ENCODE measurements at regions not wholly inside any gene's neighbourhood (a gene's known extent, or its start where the extent isn't known, plus 50 kb on each side); places are given as distances from the start of the nearest gene placed in this dataset.

- Histone ChIP-seq H3K27me3 (ENCODE audit: insufficient read depth, low read length) (no peaks in the 10 kb centered on the region), H3K4me1 (ENCODE audit: insufficient read depth, low read length) (no peaks in the 10 kb centered on the region), H3K4me2 (ENCODE audit: insufficient read depth, low read length) (no peak overlapping the region), H3K27ac (ENCODE audit: low read depth, low read length) (no peak overlapping the region), H3K4me3 (ENCODE audit: insufficient read depth, low read length) (no peak overlapping the region), H3K36me3 (ENCODE audit: insufficient read depth, low read length) (no peaks in the 10 kb centered on the region), H2AFZ (ENCODE audit: low read length) (no peak overlapping the region), H3K79me2 (ENCODE audit: insufficient read depth, low read length) (no peaks in the 10 kb centered on the region), H3K9me3 (ENCODE audit: low read depth, low read length) (no peaks in the 10 kb centered on the region), H4K20me1 (ENCODE audit: insufficient read depth, low read length) (no peaks in the 10 kb centered on the region)
- TF ChIP-seq CTCF (IDR thresholded peaks at IDR 0.05; ENCODE audit: extremely low read depth, low read depth, low read length), result no peak
- DNase-seq (ENCODE audit: insufficient read length, low spot score, missing footprints), result no peak
Observed at GRCh38 chr1:195773931-195774330, 834.3 kb downstream of the KCNT2 start.

GRCh38 chr1:195769461-195769860 is 838.8 kb downstream of the KCNT2 start:
- H4K20me1 ChIP-seq (ENCODE audit: insufficient read depth, low read length), result no peaks in the 10 kb centered on the region
- H3K79me2 ChIP-seq (ENCODE audit: insufficient read depth, low read length), result no peaks in the 10 kb centered on the region
- no peak for TF ChIP-seq CTCF (IDR thresholded peaks at IDR 0.05; ENCODE audit: extremely low read depth, low read depth, low read length)
- H3K27ac ChIP-seq (ENCODE audit: low read depth, low read length), result no peak overlapping the region
- no peak overlapping the region for H3K4me3 ChIP-seq (ENCODE audit: insufficient read depth, low read length)
- no peaks in the 10 kb centered on the region for H3K36me3 ChIP-seq (ENCODE audit: insufficient read depth, low read length)
- no peaks in the 10 kb centered on the region for H3K9me3 ChIP-seq (ENCODE audit: low read depth, low read length)
- H3K27me3 ChIP-seq (ENCODE audit: insufficient read depth, low read length), result no peaks in the 10 kb centered on the region
- H3K4me1 ChIP-seq (ENCODE audit: insufficient read depth, low read length), result no peaks in the 10 kb centered on the region
- no peak overlapping the region for H3K4me2 ChIP-seq (ENCODE audit: insufficient read depth, low read length)
- DNase-seq (ENCODE audit: insufficient read length, low spot score, missing footprints), result no peak
- no peak overlapping the region for H2AFZ ChIP-seq (ENCODE audit: low read length)

GRCh38 chr1:195768936-195769335 is 839.3 kb downstream of the KCNT2 start:
- Histone ChIP-seq H3K9me3 (ENCODE audit: low read depth, low read length) (no peaks in the 10 kb centered on the region), H3K27ac (ENCODE audit: low read depth, low read length) (no peak overlapping the region), H3K4me3 (ENCODE audit: insufficient read depth, low read length) (no peak overlapping the region), H4K20me1 (ENCODE audit: insufficient read depth, low read length) (no peaks in the 10 kb centered on the region), H3K36me3 (ENCODE audit: insufficient read depth, low read length) (no peaks in the 10 kb centered on the region), H3K4me2 (ENCODE audit: insufficient read depth, low read length) (no peak overlapping the region), H2AFZ (ENCODE audit: low read length) (no peak overlapping the region), H3K27me3 (ENCODE audit: insufficient read depth, low read length) (no peaks in the 10 kb centered on the region), H3K79me2 (ENCODE audit: insufficient read depth, low read length) (no peaks in the 10 kb centered on the region), H3K4me1 (ENCODE audit: insufficient read depth, low read length) (no peaks in the 10 kb centered on the region)
- DNase-seq (ENCODE audit: insufficient read length, low spot score, missing footprints), result no peak
- no peak for TF ChIP-seq CTCF (IDR thresholded peaks at IDR 0.05; ENCODE audit: extremely low read depth, low read depth, low read length)

- Histone ChIP-seq H2AFZ (ENCODE audit: low read length) (no peak overlapping the region), H3K4me2 (ENCODE audit: insufficient read depth, low read length) (no peak overlapping the region), H3K27me3 (ENCODE audit: insufficient read depth, low read length) (no peaks in the 10 kb centered on the region), H3K4me3 (ENCODE audit: insufficient read depth, low read length) (no peak overlapping the region), H3K9me3 (ENCODE audit: low read depth, low read length) (no peaks in the 10 kb centered on the region), H4K20me1 (ENCODE audit: insufficient read depth, low read length) (no peaks in the 10 kb centered on the region), H3K36me3 (ENCODE audit: insufficient read depth, low read length) (no peaks in the 10 kb centered on the region), H3K27ac (ENCODE audit: low read depth, low read length) (no peak overlapping the region), H3K79me2 (ENCODE audit: insufficient read depth, low read length) (no peaks in the 10 kb centered on the region), H3K4me1 (ENCODE audit: insufficient read depth, low read length) (no peaks in the 10 kb centered on the region)
- no peak for TF ChIP-seq CTCF (IDR thresholded peaks at IDR 0.05; ENCODE audit: extremely low read depth, low read depth, low read length)
- DNase-seq (ENCODE audit: insufficient read length, low spot score, missing footprints), result no peak
Observed at GRCh38 chr1:195768377-195768776, 839.9 kb downstream of the KCNT2 start.

Measured in osteoblast (primary cell).